Esophagus (tissue), 2 donors: ENCODE measurements at regions not wholly inside any gene's neighbourhood (a gene's known extent, or its start where the extent isn't known, plus 50 kb on each side); places are given as distances from the start of the nearest gene placed in this dataset.
"Not testable (repeated sequence)": the region's sequence is repeated elsewhere in the genome, so short reads cannot be mapped to it uniquely, and the experiment has no call there.

ENCODE experiments used
- H3K27ac ChIP-seq, 2 donors: one replicate each; pipeline ENCODE4 v1.5.1; 2013; ENCODE audit warnings: low read depth in 2 of 2, mild to moderate bottlenecking in 2 of 2, inconsistent platforms in 1 of 2, low read length in 1 of 2, moderate library complexity in 1 of 2
- H3K27me3 ChIP-seq, 2 donors: one replicate each; pipeline ENCODE4 v1.6.1; 2013; ENCODE audit warnings: low read length in 2 of 2, control low read depth in 1 of 2, mild to moderate bottlenecking in 1 of 2; ENCODE audit not compliant: insufficient read depth in 2 of 2, control insufficient read depth in 1 of 2
- H3K36me3 ChIP-seq, 2 donors: one replicate each; pipeline ENCODE4 v1.6.1; 2013; ENCODE audit warnings: low read length in 1 of 2; ENCODE audit not compliant: control insufficient read depth in 2 of 2, insufficient read depth in 2 of 2
- H3K4me1 ChIP-seq, 2 donors: one replicate each; pipeline ENCODE4 v1.6.1; 2013; ENCODE audit warnings: low read length in 1 of 2; ENCODE audit not compliant: control insufficient read depth in 2 of 2, insufficient read depth in 2 of 2
- H3K4me3 ChIP-seq, 2 donors: one replicate each; pipeline ENCODE4 v1.5.1; 2013; ENCODE audit warnings: low read length in 2 of 2, mild to moderate bottlenecking in 2 of 2, low read depth in 1 of 2, moderate library complexity in 1 of 2
- H3K9me3 ChIP-seq, 2 donors: one replicate each; pipeline ENCODE4 v1.6.1; 2013; ENCODE audit warnings: mild to moderate bottlenecking in 2 of 2, low read depth in 1 of 2, low read length in 1 of 2, moderate library complexity in 1 of 2; ENCODE audit not compliant: control insufficient read depth in 2 of 2, insufficient read depth in 1 of 2
- WGBS, 2 donors: extraction: QIAGEN DNeasy Blood & Tissue Kit; methylation state at CpG; one replicate each; pipeline ENCODE4 v1.1.7; 2013; 5-methylcytosine and 5-hydroxymethylcytosine counted together
- donor health status: healthy with polysubstance abuse.
- donor health status: Bipolar disorder and iron deficiency.

DNA sequence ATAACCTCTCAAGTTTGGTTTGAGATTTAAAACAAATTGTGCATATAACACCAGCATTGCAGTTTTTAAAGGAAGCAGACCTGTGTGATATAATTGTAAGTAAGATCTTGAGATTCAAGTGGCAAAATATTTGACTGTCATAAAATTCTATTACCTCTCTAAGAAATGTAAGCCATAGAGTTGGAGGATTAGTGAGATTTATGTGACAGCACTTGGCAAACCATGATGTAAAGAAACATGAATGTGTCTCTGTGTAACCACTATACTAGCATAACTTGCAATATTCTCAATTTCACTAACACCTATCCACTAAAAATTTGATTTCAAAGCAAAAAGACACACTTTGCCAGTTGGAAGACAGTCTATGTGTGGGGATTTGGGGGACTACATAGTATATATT, 190.2 kb upstream of the SSTR4 start:
- Histone ChIP-seq H3K4me1 (no peaks in the 10 kb centered on the region), H3K36me3 (no peaks in the 10 kb centered on the region), H3K27me3 (no peaks in the 10 kb centered on the region), H3K9me3 (no peaks in the 10 kb centered on the region), H3K27ac (no peak overlapping the region), H3K4me3 (no peak overlapping the region)

GRCh38 chr20:22846863-22847262, 188.2 kb upstream of the SSTR4 start:
- 70 to 78% methylated on average over 3 of the region's 3 CpGs for WGBS, 2 donors
- H3K27me3 ChIP-seq = no peaks in the 10 kb centered on the region
- no peak overlapping the region for H3K4me3 ChIP-seq
- H3K36me3 ChIP-seq = no peaks in the 10 kb centered on the region
- no peak overlapping the region for H3K27ac ChIP-seq
- H3K9me3 ChIP-seq = no peaks in the 10 kb centered on the region
- H3K4me1 ChIP-seq = no peaks in the 10 kb centered on the region

DNA sequence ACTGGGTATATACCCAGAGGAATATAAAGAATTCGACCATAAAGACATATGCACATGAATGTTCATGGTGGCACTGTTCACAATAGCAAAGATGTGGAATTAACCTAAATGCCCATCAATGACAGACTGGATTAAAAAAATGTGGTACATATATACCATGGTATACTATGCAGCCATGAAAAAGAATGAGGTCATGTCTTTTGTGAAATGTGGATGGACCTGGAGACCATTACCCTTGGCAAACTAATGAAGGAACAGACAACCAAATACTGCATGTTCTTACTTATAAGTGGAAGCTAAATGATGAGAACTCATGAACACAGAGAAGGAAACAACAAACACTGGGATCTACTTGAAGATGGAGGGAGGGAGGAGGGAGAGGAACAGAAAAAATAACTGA, 186.7 kb upstream of the SSTR4 start:
- Histone ChIP-seq H3K9me3 (no peaks in the 10 kb centered on the region), H3K4me3 (no peak overlapping the region), H3K36me3 (no peaks in the 10 kb centered on the region), H3K27ac (no peak overlapping the region), H3K27me3 (no peaks in the 10 kb centered on the region), H3K4me1 (no peaks in the 10 kb centered on the region)
- WGBS, 2 donors = 80 to 93% methylated on average over 1 of the region's 1 CpG

DNA sequence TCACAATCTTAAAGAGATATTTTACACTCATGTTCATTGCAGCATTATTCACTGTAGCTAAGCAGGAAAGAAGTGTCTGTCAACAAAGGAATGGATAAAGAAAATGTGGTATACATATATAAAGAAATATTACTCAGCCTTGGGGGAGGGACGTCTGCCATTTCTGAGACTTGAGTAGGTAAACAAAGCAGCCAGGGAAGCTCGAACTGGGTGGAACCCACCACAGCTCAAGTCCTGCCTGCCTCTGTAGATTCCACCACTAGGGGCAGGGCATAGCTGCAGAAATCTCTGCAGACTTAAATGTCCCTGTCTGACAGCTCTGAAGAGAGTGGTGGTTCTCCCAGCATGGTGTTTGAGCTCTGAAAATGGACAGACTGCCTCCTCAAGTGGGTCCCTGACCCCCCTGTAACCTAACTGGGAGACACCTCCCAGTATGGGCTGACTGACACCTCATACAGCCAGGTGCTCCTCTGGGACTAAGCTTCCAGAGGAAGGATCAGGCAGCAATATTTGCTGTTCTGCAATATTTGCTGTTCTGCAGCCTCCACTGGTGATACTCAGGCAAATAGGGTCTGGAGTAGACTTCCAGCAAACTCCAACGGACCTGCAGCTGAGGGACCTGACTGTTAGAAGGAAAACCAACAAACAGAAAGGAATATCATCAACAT, 183.3 kb upstream of the SSTR4 start:
- 22 to 27% methylated on average over 3 of the region's 3 CpGs for WGBS, 2 donors
- not testable (repeated sequence) for H3K27me3 ChIP-seq, H3K4me1 ChIP-seq, H3K36me3 ChIP-seq, H3K9me3 ChIP-seq, H3K4me3 ChIP-seq, H3K27ac ChIP-seq

- Histone ChIP-seq H3K27me3 (no peaks in the 10 kb centered on the region), H3K4me3 (no peak overlapping the region), H3K36me3 (no peaks in the 10 kb centered on the region), H3K27ac (no peak overlapping the region), H3K4me1 (no peaks in the 10 kb centered on the region), H3K9me3 (no peaks in the 10 kb centered on the region)
- WGBS, 2 donors = 76 to 77% methylated on average over 11 of the region's 11 CpGs
Measured at GRCh38 chr20:22861231-22861980, 173.7 kb upstream of the SSTR4 start.

- WGBS, 2 donors = 83 to 86% methylated on average over 10 of the region's 10 CpGs
- H3K27me3 ChIP-seq = no peaks in the 10 kb centered on the region
- no peaks in the 10 kb centered on the region for H3K9me3 ChIP-seq
- no peaks in the 10 kb centered on the region for H3K4me1 ChIP-seq
- no peaks in the 10 kb centered on the region for H3K36me3 ChIP-seq
- H3K4me3 ChIP-seq = no peak overlapping the region
- H3K27ac ChIP-seq = no peak overlapping the region
Measured at GRCh38 chr20:22861990-22862389, 173.1 kb upstream of the SSTR4 start.

DNA sequence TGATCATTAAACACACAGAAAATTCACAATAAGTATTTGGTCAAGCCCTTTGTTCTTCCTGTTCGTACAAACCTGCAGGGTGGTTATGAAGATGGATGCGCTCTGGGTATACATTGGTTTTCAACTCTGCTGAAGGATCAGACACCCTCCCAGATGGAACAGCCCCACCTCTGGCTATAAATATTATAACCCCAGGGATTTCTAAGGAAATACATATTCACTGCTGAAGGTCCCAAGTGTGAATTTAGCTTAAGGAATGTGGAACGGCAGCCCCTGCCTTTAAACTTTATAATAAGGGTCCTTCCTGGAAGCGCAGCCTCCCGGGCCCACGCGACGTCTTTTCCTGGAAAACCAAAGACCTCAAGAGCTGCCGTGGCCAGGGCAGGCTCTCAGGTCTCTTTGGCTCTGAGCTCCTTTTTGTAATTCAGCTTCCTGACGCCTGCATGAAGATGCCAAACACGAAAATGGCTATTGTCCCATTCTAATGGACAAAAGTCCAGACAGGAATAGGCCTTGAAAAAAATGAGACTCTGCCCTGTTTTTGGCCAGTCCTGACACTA, 172.4 kb upstream of the SSTR4 start:
- H3K9me3 ChIP-seq = no peaks in the 10 kb centered on the region
- WGBS, 2 donors = 75% methylated on average over 11 of the region's 11 CpGs
- no peaks in the 10 kb centered on the region for H3K36me3 ChIP-seq
- H3K27ac ChIP-seq = no peak overlapping the region
- H3K27me3 ChIP-seq = no peaks in the 10 kb centered on the region
- H3K4me3 ChIP-seq = no peak overlapping the region
- H3K4me1 ChIP-seq = no peaks in the 10 kb centered on the region

GRCh38 chr20:22863826-22864225, 171.3 kb upstream of the SSTR4 start:
- 45 to 57% methylated on average over 4 of the region's 4 CpGs for WGBS, 2 donors
- Histone ChIP-seq H3K27ac (no peak overlapping the region), H3K36me3 (no peaks in the 10 kb centered on the region), H3K4me1 (no peaks in the 10 kb centered on the region), H3K9me3 (no peaks in the 10 kb centered on the region), H3K4me3 (no peak overlapping the region), H3K27me3 (no peaks in the 10 kb centered on the region)

DNA sequence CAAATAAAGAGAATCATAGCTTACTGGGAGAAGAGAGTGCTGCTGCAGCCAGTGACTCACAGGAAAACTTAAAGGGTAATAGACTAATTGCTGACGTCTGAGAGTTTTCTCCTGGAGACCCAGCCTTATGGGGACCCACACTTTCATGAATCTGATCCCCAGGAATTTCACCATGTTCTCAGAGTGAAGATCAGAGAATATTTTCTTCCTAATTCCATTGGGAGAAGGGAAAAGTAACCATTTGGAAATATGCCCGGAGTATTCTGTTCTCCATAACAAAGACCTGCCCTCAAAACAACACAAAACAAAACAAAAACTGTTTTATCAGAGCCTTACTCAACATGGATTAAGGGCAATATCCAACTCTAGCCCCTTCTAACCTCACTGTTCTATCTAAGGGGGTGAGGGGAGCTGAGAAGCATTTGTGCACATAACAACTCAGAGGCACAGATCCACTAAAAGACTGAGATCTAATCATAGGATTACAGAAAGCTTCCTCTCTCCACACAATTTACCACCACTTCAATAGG, 168.2 kb upstream of the SSTR4 start:
- no peaks in the 10 kb centered on the region for H3K4me1 ChIP-seq
- H3K9me3 ChIP-seq = no peaks in the 10 kb centered on the region
- H3K4me3 ChIP-seq = no peak overlapping the region
- no peak overlapping the region for H3K27ac ChIP-seq
- H3K27me3 ChIP-seq = no peaks in the 10 kb centered on the region
- WGBS, 2 donors = 53 to 57% methylated on average over 2 of the region's 2 CpGs
- H3K36me3 ChIP-seq = no peaks in the 10 kb centered on the region
